ENCODE measurements at regions not wholly inside any gene's neighbourhood (a gene's known extent, or its start where the extent isn't known, plus 50 kb on each side); places are given as distances from the start of the nearest gene placed in this dataset.

DNA sequence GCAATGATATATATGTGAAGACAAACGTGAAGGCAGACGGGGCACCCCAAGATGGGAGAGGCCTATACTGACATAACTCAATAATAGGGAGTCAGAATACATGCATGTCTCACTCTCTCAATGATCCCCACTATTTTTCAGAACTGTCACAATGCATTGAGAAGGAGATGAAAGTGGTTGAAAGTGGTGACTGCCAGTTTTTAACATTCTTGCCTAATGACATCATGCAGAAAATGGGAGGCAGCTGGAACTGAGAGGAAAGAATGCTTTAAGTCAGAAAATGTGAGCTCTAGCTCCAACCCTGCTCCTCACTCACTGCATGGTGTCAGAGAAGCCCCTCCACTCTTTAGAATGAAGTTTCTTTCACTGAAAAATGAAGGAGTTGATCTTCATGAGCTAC is 55.3 kb upstream of the P2RY1 start:
- Histone ChIP-seq H3K4me3 (no peak overlapping the region), H3K27me3 (ENCODE audit: control insufficient read depth in 2 of 2, insufficient read depth in 2 of 2, low read length in 2 of 2) (no peaks in the 10 kb centered on the region), H3K9ac (ENCODE audit: insufficient read depth in 1 of 2, low read depth in 2 of 2, low read length in 2 of 2) (no peak overlapping the region), H4K20me1 (replicated peaks; ENCODE audit: control insufficient read depth, insufficient read depth, low read length) (no peaks in the 10 kb centered on the region), H3K9me3 (replicated peaks; ENCODE audit: control insufficient read depth, insufficient read depth, low read depth, low read length) (no peaks in the 10 kb centered on the region), H3K4me1 (replicated peaks in 1 of 2; ENCODE audit: control insufficient read depth in 2 of 2, insufficient read depth in 2 of 2, low read length in 2 of 2) (no peaks in the 10 kb centered on the region), H2AFZ (ENCODE audit: low read depth, low read length) (no peak overlapping the region), H3K36me3 (ENCODE audit: control insufficient read depth, insufficient read depth, low read length) (no peaks in the 10 kb centered on the region), H3K79me2 (ENCODE audit: control insufficient read depth, insufficient read depth, low read length) (no peaks in the 10 kb centered on the region), H3K4me2 (ENCODE audit: insufficient read depth, low read length) (no peak overlapping the region), H3K27ac (ENCODE audit: extremely low read depth, low read depth, low read length) (no peak overlapping the region), H3K9me1 (ENCODE audit: control insufficient read depth, insufficient read depth, low read length) (no peaks in the 10 kb centered on the region)
- ChIA-PET POLR2A (interaction anchor here (1.0 kb wide), 1 partner anchor 18 kb away, joined by 3 read pairs; no protein-coding TSS in a partner anchor), CTCF (ENCODE audit: low intra/inter-chr PET ratio) (no interaction called here)
- TF ChIP-seq, protein P1, sequence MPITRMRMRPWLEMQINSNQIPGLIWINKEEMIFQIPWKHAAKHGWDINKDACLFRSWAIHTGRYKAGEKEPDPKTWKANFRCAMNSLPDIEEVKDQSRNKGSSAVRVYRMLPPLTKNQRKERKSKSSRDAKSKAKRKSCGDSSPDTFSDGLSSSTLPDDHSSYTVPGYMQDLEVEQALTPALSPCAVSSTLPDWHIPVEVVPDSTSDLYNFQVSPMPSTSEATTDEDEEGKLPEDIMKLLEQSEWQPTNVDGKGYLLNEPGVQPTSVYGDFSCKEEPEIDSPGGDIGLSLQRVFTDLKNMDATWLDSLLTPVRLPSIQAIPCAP (CRISPR knock-in tag; IDR thresholded peaks at IDR 0.05; ENCODE audit: borderline replicate concordance) = no peak
- TF ChIP-seq ZSCAN29 (IDR thresholded peaks at IDR 0.05) = no peak
- 0 out of 2 replicates have a peak, but pooled peaks have one; percentile 12 for TF ChIP-seq JUND (IDR thresholded peaks at IDR 0.05; ENCODE audit: borderline replicate concordance, low read depth, low read length)
- TF ChIP-seq JUND (tag; IDR thresholded peaks at IDR 0.05; ENCODE audit: borderline replicate concordance, low read depth, low read length) = no peak; the same call in 2 of the 3 replicates
- TF ChIP-seq, protein P2, sequence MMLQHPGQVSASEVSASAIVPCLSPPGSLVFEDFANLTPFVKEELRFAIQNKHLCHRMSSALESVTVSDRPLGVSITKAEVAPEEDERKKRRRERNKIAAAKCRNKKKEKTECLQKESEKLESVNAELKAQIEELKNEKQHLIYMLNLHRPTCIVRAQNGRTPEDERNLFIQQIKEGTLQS (IDR thresholded peaks at IDR 0.05) = peak; percentile 41; the same call in 1 of the 2 replicates
- TF ChIP-seq, protein P2 (CRISPR knock-in tag; conservative IDR thresholded peaks at IDR 0.05) = no peak
- TF ChIP-seq KLF16 (IDR thresholded peaks at IDR 0.05) = no peak
- ATAC-seq (no peak), FAIRE-seq (no peak), DNase-seq (ENCODE audit: extremely low read depth in 1 of 4, low spot score in 3 of 4) (no peak)
- intact Hi-C loops (cut with micrococcal nuclease) = no loop called here
- in situ Hi-C loops (cut with MboI) = no loop called here
- WGBS (ENCODE audit: insufficient coverage, low coverage, missing lambda C conversion rate) = 19% methylated on average over 2 of the region's 2 CpGs
- no TSS peak for BruUV-seq (replicated peaks)

All from K562 (cell line).